ENCODE measurements at regions not wholly inside any gene's neighbourhood (a gene's known extent, or its start where the extent isn't known, plus 50 kb on each side); places are given as distances from the start of the nearest gene placed in this dataset.

DNA sequence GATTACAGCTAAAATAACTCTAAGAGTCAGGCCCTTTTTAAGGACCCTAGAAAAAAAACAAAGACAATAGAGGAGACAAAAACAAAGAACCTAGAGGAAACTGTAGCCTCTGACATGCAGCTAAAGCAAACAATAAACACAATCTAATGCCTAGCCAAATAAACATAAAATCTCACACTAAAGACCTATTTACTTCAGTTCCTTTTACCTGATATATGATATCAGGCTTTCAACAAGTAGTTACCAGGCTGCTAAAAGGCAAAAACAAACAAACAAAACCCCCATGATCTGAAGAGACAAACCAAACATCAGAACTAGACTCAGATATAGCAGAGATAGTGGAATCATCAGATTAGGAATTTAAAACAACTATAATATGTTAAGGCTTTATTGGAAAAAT is 226.5 kb upstream of the POU5F2 start:
- TF ChIP-seq, protein P1, sequence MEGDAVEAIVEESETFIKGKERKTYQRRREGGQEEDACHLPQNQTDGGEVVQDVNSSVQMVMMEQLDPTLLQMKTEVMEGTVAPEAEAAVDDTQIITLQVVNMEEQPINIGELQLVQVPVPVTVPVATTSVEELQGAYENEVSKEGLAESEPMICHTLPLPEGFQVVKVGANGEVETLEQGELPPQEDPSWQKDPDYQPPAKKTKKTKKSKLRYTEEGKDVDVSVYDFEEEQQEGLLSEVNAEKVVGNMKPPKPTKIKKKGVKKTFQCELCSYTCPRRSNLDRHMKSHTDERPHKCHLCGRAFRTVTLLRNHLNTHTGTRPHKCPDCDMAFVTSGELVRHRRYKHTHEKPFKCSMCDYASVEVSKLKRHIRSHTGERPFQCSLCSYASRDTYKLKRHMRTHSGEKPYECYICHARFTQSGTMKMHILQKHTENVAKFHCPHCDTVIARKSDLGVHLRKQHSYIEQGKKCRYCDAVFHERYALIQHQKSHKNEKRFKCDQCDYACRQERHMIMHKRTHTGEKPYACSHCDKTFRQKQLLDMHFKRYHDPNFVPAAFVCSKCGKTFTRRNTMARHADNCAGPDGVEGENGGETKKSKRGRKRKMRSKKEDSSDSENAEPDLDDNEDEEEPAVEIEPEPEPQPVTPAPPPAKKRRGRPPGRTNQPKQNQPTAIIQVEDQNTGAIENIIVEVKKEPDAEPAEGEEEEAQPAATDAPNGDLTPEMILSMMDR (IDR thresholded peaks at IDR 0.05) = no peak
- no peak for ATAC-seq (ENCODE audit: insufficient number of reproducible peaks, low FRiP score, low read depth)
- no peaks in the 10 kb centered on the region for H3K36me3 ChIP-seq
- no peak overlapping the region for H3K4me3 ChIP-seq
- H3K27ac ChIP-seq = no peak overlapping the region
- DNase-seq (ENCODE audit: low spot score) = no peak
- H3K4me1 ChIP-seq (ENCODE audit: control insufficient read depth in 1 of 2, low read depth in 2 of 2) = no peaks in the 10 kb centered on the region
- no peaks in the 10 kb centered on the region for H3K27me3 ChIP-seq (replicated peaks; ENCODE audit: insufficient read depth)
- H3K9me3 ChIP-seq = no peaks in the 10 kb centered on the region

DNA sequence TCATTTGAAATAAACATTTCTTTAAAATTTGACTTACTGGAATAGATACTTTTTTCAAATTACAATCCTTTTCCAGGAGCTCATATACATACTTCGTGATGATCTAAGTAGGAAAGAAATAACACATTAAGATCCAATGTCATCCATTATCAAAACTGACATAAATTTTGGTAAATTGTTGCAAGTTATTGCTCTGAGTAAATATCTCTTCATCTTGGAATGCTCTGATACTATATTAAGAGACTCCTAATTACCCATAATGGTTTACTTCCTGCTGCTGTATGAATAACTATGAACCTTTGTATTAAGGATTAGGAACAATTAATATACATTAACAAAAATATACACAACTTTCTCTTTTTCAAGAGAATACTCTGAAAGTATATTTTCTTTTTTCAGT is 223.0 kb upstream of the POU5F2 start:
- DNase-seq (ENCODE audit: low spot score) = no peak
- TF ChIP-seq, protein P1 (IDR thresholded peaks at IDR 0.05) = no peak
- H3K27ac ChIP-seq = no peak overlapping the region
- no peaks in the 10 kb centered on the region for H3K4me1 ChIP-seq (ENCODE audit: control insufficient read depth in 1 of 2, low read depth in 2 of 2)
- H3K27me3 ChIP-seq (replicated peaks; ENCODE audit: insufficient read depth) = no peaks in the 10 kb centered on the region
- ATAC-seq (ENCODE audit: insufficient number of reproducible peaks, low FRiP score, low read depth) = no peak
- H3K4me3 ChIP-seq = no peak overlapping the region
- H3K9me3 ChIP-seq = no peaks in the 10 kb centered on the region
- no peaks in the 10 kb centered on the region for H3K36me3 ChIP-seq

- Histone ChIP-seq H3K27ac (no peak overlapping the region), H3K9me3 (no peaks in the 10 kb centered on the region), H3K4me3 (no peak overlapping the region), H3K27me3 (replicated peaks; ENCODE audit: insufficient read depth) (no peaks in the 10 kb centered on the region), H3K4me1 (ENCODE audit: control insufficient read depth in 1 of 2, low read depth in 2 of 2) (no peaks in the 10 kb centered on the region), H3K36me3 (no peaks in the 10 kb centered on the region)
- ATAC-seq (ENCODE audit: insufficient number of reproducible peaks, low FRiP score, low read depth) = no peak
- TF ChIP-seq, protein P1 (IDR thresholded peaks at IDR 0.05) = no peak
- no peak for DNase-seq (ENCODE audit: low spot score)
These were observed 218.6 kb upstream of the POU5F2 start for GRCh38 chr5:93960042-93960441.

GRCh38 chr5:93956006-93956405 is 214.6 kb upstream of the POU5F2 start:
- no peak for ATAC-seq (ENCODE audit: insufficient number of reproducible peaks, low FRiP score, low read depth)
- H3K27ac ChIP-seq = no peak overlapping the region
- no peaks in the 10 kb centered on the region for H3K9me3 ChIP-seq
- H3K36me3 ChIP-seq = no peaks in the 10 kb centered on the region
- no peaks in the 10 kb centered on the region for H3K27me3 ChIP-seq (replicated peaks; ENCODE audit: insufficient read depth)
- no peaks in the 10 kb centered on the region for H3K4me1 ChIP-seq (ENCODE audit: control insufficient read depth in 1 of 2, low read depth in 2 of 2)
- H3K4me3 ChIP-seq = no peak overlapping the region
- TF ChIP-seq, protein P1 (IDR thresholded peaks at IDR 0.05) = no peak
- no peak for DNase-seq (ENCODE audit: low spot score)

GRCh38 chr5:93954421-93955069 is 213.1 kb upstream of the POU5F2 start:
- Histone ChIP-seq H3K9me3 (no peaks in the 10 kb centered on the region), H3K4me3 (no peak overlapping the region), H3K4me1 (ENCODE audit: control insufficient read depth in 1 of 2, low read depth in 2 of 2) (no peaks in the 10 kb centered on the region), H3K27ac (no peak overlapping the region), H3K27me3 (replicated peaks; ENCODE audit: insufficient read depth) (no peaks in the 10 kb centered on the region), H3K36me3 (no peaks in the 10 kb centered on the region)
- DNase-seq (ENCODE audit: low spot score) = no peak
- no peak for ATAC-seq (ENCODE audit: insufficient number of reproducible peaks, low FRiP score, low read depth)
- TF ChIP-seq, protein P1 (IDR thresholded peaks at IDR 0.05) = no peak

All from thoracic aorta (tissue), 2 donors.